Esophagus squamous epithelium (tissue), 4 donors: ENCODE measurements at regions not wholly inside any gene's neighbourhood (a gene's known extent, or its start where the extent isn't known, plus 50 kb on each side); places are given as distances from the start of the nearest gene placed in this dataset.

Experiments used
- CTCF ChIP-seq, 6 experiments: fragments of 450-650 bp in 4 of 6; fragments of 200-600 bp in 2 of 6; sonication (generic) in 2 of 6; IDR thresholded peaks; one replicate each; pipeline ENCODE4 v1.5.1; 2016 to 2019; ENCODE audit warnings: antibody characterized with exemption in 6 of 6, mild to moderate bottlenecking in 4 of 6, moderate library complexity in 4 of 6
- POLR2A ChIP-seq, 4 donors: fragments of 450-650 bp; IDR thresholded peaks; one replicate each; pipeline ENCODE4 v1.6.1; 2017; ENCODE audit warnings: antibody characterized with exemption in 4 of 4, mild to moderate bottlenecking in 4 of 4, moderate library complexity in 3 of 4

- TF ChIP-seq CTCF (IDR thresholded peaks at IDR 0.05): no peak
- no peak for TF ChIP-seq POLR2A (IDR thresholded peaks at IDR 0.05)
Measured at GRCh38 chr10:52672880-52673279, 99.7 kb downstream of the MBL2 start.
